Epithelial cell of prostate (primary cell): ENCODE measurements at regions not wholly inside any gene's neighbourhood (a gene's known extent, or its start where the extent isn't known, plus 50 kb on each side); places are given as distances from the start of the nearest gene placed in this dataset.

Experiments
- DNase-seq: peaks from one replicate; pipeline ENCODE4 v3.0.0-alpha.2; 2011; ENCODE audit warnings: low read depth, low spot score
- H3K27ac ChIP-seq: fragments of 450-650 bp; 2 replicates; pipeline ENCODE4 v1.5.1; 2017; ENCODE audit warnings: mild to moderate bottlenecking

- no peak overlapping the region for H3K27ac ChIP-seq
These were observed 50.6 kb upstream of the PTGR2 start for GRCh38 chr14:73800970-73801515.

GRCh38 chr14:73797543-73798265 is 53.9 kb upstream of the PTGR2 start:
- DNase-seq = no peak
- H3K27ac ChIP-seq = peak overlapping the region; percentile 77

More at GRCh38 chr14:73800970-73801515, 50.6 kb upstream of the PTGR2 start:
- no peak for DNase-seq

- H3K27ac ChIP-seq = peak overlapping the region; percentile 77
- no peak for DNase-seq
These were observed 54.6 kb upstream of the PTGR2 start for GRCh38 chr14:73796893-73797542.

- H3K27ac ChIP-seq = peak overlapping the region; percentile 77
- no peak for DNase-seq
These were observed 55.2 kb upstream of the PTGR2 start for GRCh38 chr14:73796415-73796814.

GRCh38 chr14:73795974-73796373 is 55.7 kb upstream of the PTGR2 start:
- H3K27ac ChIP-seq = peak overlapping the region; percentile 77
- no peak for DNase-seq

- DNase-seq = no peak
- H3K27ac ChIP-seq = peak overlapping the region; percentile 77
These were observed 56.2 kb upstream of the PTGR2 start for GRCh38 chr14:73795466-73795865.

- H3K27ac ChIP-seq = peak overlapping the region; percentile 77
- no peak for DNase-seq
These were observed 57.5 kb upstream of the PTGR2 start for GRCh38 chr14:73794146-73794545.

GRCh38 chr14:73792481-73792880 is 59.1 kb upstream of the PTGR2 start:
- DNase-seq = no peak
- no peak overlapping the region for H3K27ac ChIP-seq

- H3K27ac ChIP-seq = peak overlapping the region; percentile 88
- peak; percentile 68 for DNase-seq
These were observed 61.5 kb upstream of the PTGR2 start for GRCh38 chr14:73789989-73790581.

GRCh38 chr14:73788701-73789551 is 62.7 kb upstream of the PTGR2 start:
- DNase-seq = no peak
- H3K27ac ChIP-seq = peak overlapping the region; percentile 88

GRCh38 chr14:73788317-73788598 is 63.4 kb upstream of the PTGR2 start:
- DNase-seq = no peak
- H3K27ac ChIP-seq = peak overlapping the region; percentile 88

GRCh38 chr14:73787486-73788316 is 63.9 kb upstream of the PTGR2 start:
- peak overlapping the region; percentile 88 for H3K27ac ChIP-seq
- DNase-seq = no peak

- DNase-seq = no peak
- peak overlapping the region; percentile 88 for H3K27ac ChIP-seq
These were observed 64.8 kb upstream of the PTGR2 start for GRCh38 chr14:73786636-73787485.

GRCh38 chr14:73785834-73786635 is 65.6 kb upstream of the PTGR2 start:
- peak; percentile 53 for DNase-seq
- H3K27ac ChIP-seq = peak overlapping the region; percentile 88

GRCh38 chr14:73785336-73785833 is 66.2 kb upstream of the PTGR2 start:
- DNase-seq = no peak
- peak overlapping the region; percentile 88 for H3K27ac ChIP-seq

- H3K27ac ChIP-seq = peak overlapping the region; percentile 88
- no peak for DNase-seq
These were observed 66.7 kb upstream of the PTGR2 start for GRCh38 chr14:73784988-73785313.

- peak overlapping the region; percentile 88 for H3K27ac ChIP-seq
- DNase-seq = no peak
These were observed 67.2 kb upstream of the PTGR2 start for GRCh38 chr14:73784181-73784987.
